ENCODE measurements at regions not wholly inside any gene's neighbourhood (a gene's known extent, or its start where the extent isn't known, plus 50 kb on each side); places are given as distances from the start of the nearest gene placed in this dataset.

DNA sequence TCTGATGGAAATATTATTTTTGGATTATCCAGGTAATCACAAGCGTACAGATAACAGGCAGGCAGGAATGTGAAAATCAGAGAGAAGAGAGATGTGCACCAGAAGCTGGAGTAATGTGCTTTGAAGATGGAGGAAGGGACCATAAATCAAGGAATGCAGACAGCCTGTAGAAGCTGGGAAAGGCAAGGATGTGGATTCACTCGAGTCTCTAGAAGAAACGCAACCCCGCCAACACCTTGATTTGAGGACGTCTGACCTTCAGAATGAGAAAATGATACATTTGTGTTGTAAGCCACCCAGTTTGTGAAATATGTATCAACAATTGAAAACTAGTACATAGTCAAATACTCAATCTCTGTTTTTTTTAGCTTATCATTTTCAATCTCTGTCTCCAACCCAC lies 207.6 kb upstream of the MPDZ start (continued):
- no peak for TF ChIP-seq ZC3H11A (IDR thresholded peaks at IDR 0.05)
- TF ChIP-seq CHD2 (IDR thresholded peaks at IDR 0.05; ENCODE audit: low read length, partially characterized antibody): no peak
- no peak for TF ChIP-seq MAFK (IDR thresholded peaks at IDR 0.05; ENCODE audit: partially characterized antibody)

GRCh38 chr9:13485068-13485596 lies 205.6 kb upstream of the MPDZ start:
- no peak overlapping the region for H3K4me2 ChIP-seq
- H3K4me1 ChIP-seq: no peaks in the 10 kb centered on the region
- CTCF ChIA-PET: no interaction called here
- TF ChIP-seq HOXB5 (CRISPR knock-in tag; IDR thresholded peaks at IDR 0.05): no peak
- TF ChIP-seq, protein P1, sequence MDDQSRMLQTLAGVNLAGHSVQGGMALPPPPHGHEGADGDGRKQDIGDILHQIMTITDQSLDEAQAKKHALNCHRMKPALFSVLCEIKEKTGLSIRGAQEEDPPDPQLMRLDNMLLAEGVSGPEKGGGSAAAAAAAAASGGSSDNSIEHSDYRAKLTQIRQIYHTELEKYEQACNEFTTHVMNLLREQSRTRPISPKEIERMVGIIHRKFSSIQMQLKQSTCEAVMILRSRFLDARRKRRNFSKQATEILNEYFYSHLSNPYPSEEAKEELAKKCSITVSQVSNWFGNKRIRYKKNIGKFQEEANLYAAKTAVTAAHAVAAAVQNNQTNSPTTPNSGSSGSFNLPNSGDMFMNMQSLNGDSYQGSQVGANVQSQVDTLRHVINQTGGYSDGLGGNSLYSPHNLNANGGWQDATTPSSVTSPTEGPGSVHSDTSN (IDR thresholded peaks at IDR 0.05): no peak
- POLR2A ChIA-PET: no interaction called here
- WGBS (ENCODE audit: missing lambda C conversion rate): 5% methylated on average over 3 of the region's 3 CpGs
- peak; percentile 22 to 43; a peak in 2 of 6 replicates for ATAC-seq
- DNase-seq (ENCODE audit: low read depth in 1 of 2, low spot score in 1 of 2): peak in 1 of 2 experiments; percentile 2
- H3K4me3 ChIP-seq: no peak overlapping the region
- H3K9me3 ChIP-seq: no peaks in the 10 kb centered on the region
- no peak overlapping the region for H3K27ac ChIP-seq
- no peak for FAIRE-seq

DNA sequence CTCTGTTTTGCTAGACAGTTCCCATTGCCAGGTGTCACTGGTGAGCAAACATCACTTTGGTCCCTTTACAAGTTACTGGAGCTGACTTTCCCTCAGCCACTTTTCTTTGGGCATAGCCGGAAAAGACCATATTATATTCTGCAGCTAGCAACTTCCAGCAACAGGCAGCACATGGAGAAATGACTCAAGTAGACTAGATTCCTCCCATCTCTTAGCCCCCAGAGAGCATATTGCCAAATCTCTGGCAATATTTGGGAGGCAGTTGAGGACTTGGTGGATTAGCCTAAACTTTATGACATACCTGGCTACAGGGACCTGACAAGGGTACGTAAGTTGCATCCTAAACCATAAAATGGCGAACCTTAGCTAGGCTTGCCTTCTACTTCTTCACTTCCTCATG lies 204.7 kb upstream of the MPDZ start:
- Histone ChIP-seq H3K9me3 (no peaks in the 10 kb centered on the region), H3K4me3 (no peak overlapping the region), H3K4me1 (no peaks in the 10 kb centered on the region), H3K27ac (no peak overlapping the region), H3K4me2 (no peak overlapping the region)
- DNase-seq (ENCODE audit: low read depth in 1 of 2, low spot score in 1 of 2) (no peak), ATAC-seq (no peak), FAIRE-seq (no peak)
- 28% methylated on average over 3 of the region's 3 CpGs for WGBS (ENCODE audit: missing lambda C conversion rate)
- ChIA-PET CTCF (no interaction called here), POLR2A (no interaction called here)
- TF ChIP-seq CBX2 (IDR thresholded peaks at IDR 0.05; ENCODE audit: borderline replicate concordance, low read depth): no peak

GRCh38 chr9:13481274-13481673 lies 201.8 kb upstream of the MPDZ start:
- no peak overlapping the region for H3K27ac ChIP-seq
- TF ChIP-seq ZSCAN20 (CRISPR knock-in tag; IDR thresholded peaks at IDR 0.05) (no peak), JUNB (IDR thresholded peaks at IDR 0.05) (no peak), JUN (IDR thresholded peaks at IDR 0.05) (no peak), TFCP2L1 (CRISPR knock-in tag; IDR thresholded peaks at IDR 0.05) (no peak), RCOR1 (IDR thresholded peaks at IDR 0.05; ENCODE audit: low read depth, low read length) (no peak)
- TF ChIP-seq, protein P2, sequence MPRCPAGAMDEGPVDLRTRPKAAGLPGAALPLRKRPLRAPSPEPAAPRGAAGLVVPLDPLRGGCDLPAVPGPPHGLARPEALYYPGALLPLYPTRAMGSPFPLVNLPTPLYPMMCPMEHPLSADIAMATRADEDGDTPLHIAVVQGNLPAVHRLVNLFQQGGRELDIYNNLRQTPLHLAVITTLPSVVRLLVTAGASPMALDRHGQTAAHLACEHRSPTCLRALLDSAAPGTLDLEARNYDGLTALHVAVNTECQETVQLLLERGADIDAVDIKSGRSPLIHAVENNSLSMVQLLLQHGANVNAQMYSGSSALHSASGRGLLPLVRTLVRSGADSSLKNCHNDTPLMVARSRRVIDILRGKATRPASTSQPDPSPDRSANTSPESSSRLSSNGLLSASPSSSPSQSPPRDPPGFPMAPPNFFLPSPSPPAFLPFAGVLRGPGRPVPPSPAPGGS (IDR thresholded peaks at IDR 0.05): no peak
- DNase-seq (ENCODE audit: low read depth in 1 of 2, low spot score in 1 of 2) (no peak), ATAC-seq (no peak), FAIRE-seq (no peak)
- ChIA-PET CTCF (no interaction called here), POLR2A (no interaction called here)
- no peak overlapping the region for H3K4me2 ChIP-seq
- no peaks in the 10 kb centered on the region for H3K4me1 ChIP-seq
- no peak overlapping the region for H3K4me3 ChIP-seq
- H3K9me3 ChIP-seq: no peaks in the 10 kb centered on the region

- no peak overlapping the region for H3K4me3 ChIP-seq
- ChIA-PET POLR2A (no interaction called here), CTCF (no interaction called here)
- TF ChIP-seq EHMT2 (IDR thresholded peaks at IDR 0.05; ENCODE audit: low read depth): no peak
- no peak for TF ChIP-seq CHD4 (IDR thresholded peaks at IDR 0.05; ENCODE audit: borderline replicate concordance)
- TF ChIP-seq HES2 (IDR thresholded peaks at IDR 0.05): no peak
- TF ChIP-seq MYC (IDR thresholded peaks at IDR 0.05; ENCODE audit: borderline replicate concordance, low read length): no peak
- TF ChIP-seq ESRRA (IDR thresholded peaks at IDR 0.05; ENCODE audit: borderline replicate concordance, low read length): no peak
- no peak for TF ChIP-seq CHD2 (IDR thresholded peaks at IDR 0.05; ENCODE audit: low read length, partially characterized antibody)
- TF ChIP-seq CBX8 (IDR thresholded peaks at IDR 0.05): no peak
- TF ChIP-seq RAD21 (conservative IDR thresholded peaks at IDR 0.05 in 1 of 2, IDR thresholded peaks at IDR 0.05 in 1 of 2): no peak
- TF ChIP-seq ZC3H11A (IDR thresholded peaks at IDR 0.05): no peak
- TF ChIP-seq GATA3 (IDR thresholded peaks at IDR 0.05; ENCODE audit: borderline replicate concordance): no peak
- no peak for TF ChIP-seq POLR2A (IDR thresholded peaks at IDR 0.05; ENCODE audit: low read length)
- TF ChIP-seq TFCP2L1 (CRISPR knock-in tag; IDR thresholded peaks at IDR 0.05): no peak
- TF ChIP-seq NFE2L2 (conservative IDR thresholded peaks at IDR 0.05; ENCODE audit: low read length): no peak
- TF ChIP-seq HOXB5 (CRISPR knock-in tag; IDR thresholded peaks at IDR 0.05): no peak
- TF ChIP-seq, protein P3, sequence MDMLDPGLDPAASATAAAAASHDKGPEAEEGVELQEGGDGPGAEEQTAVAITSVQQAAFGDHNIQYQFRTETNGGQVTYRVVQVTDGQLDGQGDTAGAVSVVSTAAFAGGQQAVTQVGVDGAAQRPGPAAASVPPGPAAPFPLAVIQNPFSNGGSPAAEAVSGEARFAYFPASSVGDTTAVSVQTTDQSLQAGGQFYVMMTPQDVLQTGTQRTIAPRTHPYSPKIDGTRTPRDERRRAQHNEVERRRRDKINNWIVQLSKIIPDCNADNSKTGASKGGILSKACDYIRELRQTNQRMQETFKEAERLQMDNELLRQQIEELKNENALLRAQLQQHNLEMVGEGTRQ (IDR thresholded peaks at IDR 0.05): no peak
- no peak for TF ChIP-seq NPAS2 (CRISPR knock-in tag; IDR thresholded peaks at IDR 0.05; ENCODE audit: borderline replicate concordance)
- 19% methylated on average over 3 of the region's 3 CpGs for WGBS (ENCODE audit: missing lambda C conversion rate)
- no peak for ATAC-seq
- no peak overlapping the region for H3K4me2 ChIP-seq
- FAIRE-seq: no peak
- no peaks in the 10 kb centered on the region for H3K4me1 ChIP-seq
- DNase-seq (ENCODE audit: low read depth in 1 of 2, low spot score in 1 of 2): no peak
- no peaks in the 10 kb centered on the region for H3K9me3 ChIP-seq
- H3K27ac ChIP-seq: no peak overlapping the region
Observed at GRCh38 chr9:13480693-13481092, 201.2 kb upstream of the MPDZ start.

All from A549 (cell line).